ENCODE measurements at regions not wholly inside any gene's neighbourhood (a gene's known extent, or its start where the extent isn't known, plus 50 kb on each side); places are given as distances from the start of the nearest gene placed in this dataset.

- no peak for TF ChIP-seq CTCF (IDR thresholded peaks at IDR 0.05; ENCODE audit: low read depth, low read length)
- no peak for TF ChIP-seq EZH2phosphoT487 (IDR thresholded peaks at IDR 0.05; ENCODE audit: low read depth)
Observed at GRCh38 chr12:90390947-90391346, 564.0 kb downstream of the CCER1 start.
